Prostate gland (tissue), 2 donors: ENCODE measurements at regions not wholly inside any gene's neighbourhood (a gene's known extent, or its start where the extent isn't known, plus 50 kb on each side); places are given as distances from the start of the nearest gene placed in this dataset.

Experiments
- DNase-seq: peaks from one replicate; pipeline ENCODE4 v3.0.0-alpha.2; 2019; ENCODE audit warnings: low spot score
- H3K27ac ChIP-seq, 2 donors: fragments of 200-600 bp; sonication (generic); 2 replicates each; pipeline ENCODE4 v1.5.1; 2017 to 2019
- H3K27me3 ChIP-seq: fragments of 200-600 bp; sonication (generic); replicated peaks from 2 replicates; pipeline ENCODE4 v1.5.1; 2019; ENCODE audit not compliant: insufficient read depth
- H3K36me3 ChIP-seq, 2 donors: fragments of 200-600 bp; sonication (generic); 1 replicate in 1 of 2; 2 replicates in 1 of 2; pipeline versions ENCODE4 v1.5.1 to v1.8.1; 2017 to 2019
- H3K4me1 ChIP-seq: fragments of 200-600 bp; sonication (generic); replicated peaks from 2 replicates; pipeline ENCODE4 v1.5.1; 2019
- H3K4me3 ChIP-seq, 2 donors: fragments of 200-600 bp; sonication (generic); 2 replicates each; pipeline ENCODE4 v1.5.1; 2017 to 2019
- H3K9me3 ChIP-seq: fragments of 200-600 bp; sonication (generic); 2 replicates; pipeline ENCODE4 v1.5.1; 2017
- POLR2A ChIP-seq: fragments of 450-650 bp; IDR thresholded peaks from one replicate; pipeline ENCODE4 v1.6.1; 2016; ENCODE audit warnings: antibody characterized with exemption, mild to moderate bottlenecking
- POLR2AphosphoS5 ChIP-seq: sonication (generic); formaldehyde crosslinking; IDR thresholded peaks from one replicate; pipeline ENCODE4 v1.6.1; 2017; ENCODE audit warnings: antibody characterized with exemption
- WGBS: methylation state at CpG from one replicate; pipeline ENCODE4 v1.1.5; 2018; 5-methylcytosine and 5-hydroxymethylcytosine counted together
- intact Hi-C: fragments of 100-400 bp; cut with DNase I; formaldehyde crosslinking; loops from one replicate; pipeline ENCODE4 v1.14.2; 2022
- TF ChIP-seq, protein P1 (sequence below), 4 experiments: fragments of 200-600 bp in 2 of 4; fragments of 450-650 bp in 2 of 4; sonication (generic) in 2 of 4; IDR thresholded peaks; 1 replicate in 3 of 4; 2 replicates in 1 of 4; pipeline ENCODE4 v1.5.1; 2016 to 2019; ENCODE audit warnings: antibody characterized with exemption in 4 of 4, mild to moderate bottlenecking in 2 of 4, moderate library complexity in 2 of 4

DNA sequence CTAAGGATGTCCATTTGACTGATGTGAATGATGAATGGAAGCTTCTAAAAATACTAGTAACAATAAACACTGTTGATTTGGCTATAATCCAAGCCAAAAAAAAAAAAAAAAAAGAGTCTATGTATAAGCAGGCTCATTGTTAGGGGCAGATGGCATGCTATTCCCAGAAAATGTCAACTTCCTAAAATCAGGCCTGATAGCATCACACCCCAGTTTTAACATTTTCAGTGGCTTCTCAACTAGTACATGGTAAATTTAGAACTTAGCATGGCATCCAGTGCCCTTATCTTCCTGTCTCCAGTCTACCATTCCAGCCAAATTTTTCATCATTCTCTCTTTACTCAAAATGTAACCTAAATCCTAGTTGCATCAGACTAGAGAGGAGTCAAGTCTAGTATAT is 288.2 kb upstream of the ZNF385D start:
- Histone ChIP-seq H3K27ac (no peak overlapping the region), H3K36me3 (no peaks in the 10 kb centered on the region), H3K4me3 (no peak overlapping the region), H3K4me1 (no peaks in the 10 kb centered on the region), H3K27me3 (no peaks in the 10 kb centered on the region), H3K9me3 (no peaks in the 10 kb centered on the region)
- TF ChIP-seq POLR2A, result no peak
- TF ChIP-seq, protein P1, sequence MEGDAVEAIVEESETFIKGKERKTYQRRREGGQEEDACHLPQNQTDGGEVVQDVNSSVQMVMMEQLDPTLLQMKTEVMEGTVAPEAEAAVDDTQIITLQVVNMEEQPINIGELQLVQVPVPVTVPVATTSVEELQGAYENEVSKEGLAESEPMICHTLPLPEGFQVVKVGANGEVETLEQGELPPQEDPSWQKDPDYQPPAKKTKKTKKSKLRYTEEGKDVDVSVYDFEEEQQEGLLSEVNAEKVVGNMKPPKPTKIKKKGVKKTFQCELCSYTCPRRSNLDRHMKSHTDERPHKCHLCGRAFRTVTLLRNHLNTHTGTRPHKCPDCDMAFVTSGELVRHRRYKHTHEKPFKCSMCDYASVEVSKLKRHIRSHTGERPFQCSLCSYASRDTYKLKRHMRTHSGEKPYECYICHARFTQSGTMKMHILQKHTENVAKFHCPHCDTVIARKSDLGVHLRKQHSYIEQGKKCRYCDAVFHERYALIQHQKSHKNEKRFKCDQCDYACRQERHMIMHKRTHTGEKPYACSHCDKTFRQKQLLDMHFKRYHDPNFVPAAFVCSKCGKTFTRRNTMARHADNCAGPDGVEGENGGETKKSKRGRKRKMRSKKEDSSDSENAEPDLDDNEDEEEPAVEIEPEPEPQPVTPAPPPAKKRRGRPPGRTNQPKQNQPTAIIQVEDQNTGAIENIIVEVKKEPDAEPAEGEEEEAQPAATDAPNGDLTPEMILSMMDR (IDR thresholded peaks at IDR 0.05), result no peak
- TF ChIP-seq POLR2AphosphoS5, result no peak
- intact Hi-C loops, result no loop called here
- no peak for DNase-seq

DNA sequence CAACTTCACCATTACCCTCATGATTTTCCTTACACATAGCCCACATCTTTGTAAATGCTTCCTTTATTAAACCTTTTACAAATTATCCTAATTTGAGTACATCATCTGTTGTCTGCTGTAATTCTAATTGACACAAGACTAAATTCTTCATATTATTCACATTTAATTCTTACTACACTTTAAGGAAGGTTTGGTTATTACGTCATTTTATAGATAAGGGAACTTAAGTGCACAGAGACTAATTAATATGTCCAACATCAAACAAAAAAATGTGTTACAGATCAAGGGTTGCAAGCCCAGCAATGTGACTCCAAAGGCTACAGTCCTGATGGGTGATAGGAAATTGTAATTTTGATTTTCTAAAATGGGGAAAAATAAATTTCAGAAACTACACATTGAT is 289.1 kb upstream of the ZNF385D start:
- no peak overlapping the region for H3K27ac ChIP-seq
- WGBS, result 80% methylated on average over 1 of the region's 1 CpG
- TF ChIP-seq POLR2AphosphoS5 (no peak), POLR2A (no peak)
- TF ChIP-seq, protein P1 (IDR thresholded peaks at IDR 0.05), result no peak
- H3K4me3 ChIP-seq, result no peak overlapping the region
- DNase-seq, result no peak
- no peaks in the 10 kb centered on the region for H3K36me3 ChIP-seq
- H3K4me1 ChIP-seq, result no peaks in the 10 kb centered on the region
- no peaks in the 10 kb centered on the region for H3K9me3 ChIP-seq
- H3K27me3 ChIP-seq, result no peaks in the 10 kb centered on the region
- intact Hi-C loops, result no loop called here

DNA sequence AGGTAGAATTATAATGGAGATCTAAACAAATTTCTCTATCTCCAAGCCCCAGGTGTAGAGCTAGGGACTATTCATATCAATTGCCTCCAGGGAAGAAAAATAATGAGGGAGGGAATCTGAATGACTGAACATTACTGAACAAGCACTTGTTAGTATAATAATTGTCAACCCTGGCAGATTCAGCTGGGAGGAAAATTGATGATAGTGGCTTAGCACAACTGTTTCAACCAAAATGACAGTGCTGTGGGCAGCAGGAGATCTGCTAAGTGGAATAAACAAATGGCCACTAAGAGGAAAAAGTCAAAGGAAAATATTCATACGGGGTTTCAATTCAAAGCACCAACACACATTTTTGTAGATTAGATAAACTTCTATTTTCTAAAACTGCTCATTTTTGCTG is 294.9 kb upstream of the ZNF385D start:
- H3K9me3 ChIP-seq, result no peaks in the 10 kb centered on the region
- H3K27ac ChIP-seq, result no peak overlapping the region
- no peak for DNase-seq
- no peak for TF ChIP-seq POLR2AphosphoS5
- TF ChIP-seq, protein P1 (IDR thresholded peaks at IDR 0.05), result no peak
- TF ChIP-seq POLR2A, result no peak
- no peak overlapping the region for H3K4me3 ChIP-seq
- WGBS, result 69% methylated on average over 1 of the region's 1 CpG
- H3K27me3 ChIP-seq, result no peaks in the 10 kb centered on the region
- intact Hi-C loops, result no loop called here
- no peaks in the 10 kb centered on the region for H3K4me1 ChIP-seq
- no peaks in the 10 kb centered on the region for H3K36me3 ChIP-seq

DNA sequence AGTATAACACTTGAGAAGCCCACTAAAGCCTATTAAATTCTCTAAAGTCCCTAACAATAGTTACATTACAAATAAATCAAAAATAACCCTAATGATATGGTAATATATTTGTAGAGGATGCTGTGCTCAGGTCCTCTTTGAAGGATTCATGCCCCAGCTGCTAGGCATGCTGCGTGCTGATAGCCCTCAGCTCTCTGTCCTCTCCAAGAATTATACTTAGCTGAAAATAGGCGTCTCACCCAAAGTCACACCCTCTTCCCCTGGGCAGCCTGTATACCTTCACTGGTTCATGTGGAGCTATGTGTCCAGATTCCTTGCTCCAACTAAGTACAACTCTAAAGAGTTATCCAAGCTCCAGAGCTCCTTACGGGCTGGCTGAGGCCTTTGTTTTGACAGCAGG is 312.5 kb upstream of the ZNF385D start:
- TF ChIP-seq POLR2AphosphoS5 (no peak), POLR2A (no peak)
- TF ChIP-seq, protein P1 (IDR thresholded peaks at IDR 0.05), result no peak
- DNase-seq, result no peak
- no peaks in the 10 kb centered on the region for H3K4me1 ChIP-seq
- H3K36me3 ChIP-seq, result no peaks in the 10 kb centered on the region
- H3K9me3 ChIP-seq, result no peaks in the 10 kb centered on the region
- intact Hi-C loops, result no loop called here
- no peak overlapping the region for H3K4me3 ChIP-seq
- H3K27ac ChIP-seq, result no peak overlapping the region
- peaks cover 5% of the 10 kb centered on the region for H3K27me3 ChIP-seq
- 92% methylated on average over 3 of the region's 3 CpGs for WGBS

DNA sequence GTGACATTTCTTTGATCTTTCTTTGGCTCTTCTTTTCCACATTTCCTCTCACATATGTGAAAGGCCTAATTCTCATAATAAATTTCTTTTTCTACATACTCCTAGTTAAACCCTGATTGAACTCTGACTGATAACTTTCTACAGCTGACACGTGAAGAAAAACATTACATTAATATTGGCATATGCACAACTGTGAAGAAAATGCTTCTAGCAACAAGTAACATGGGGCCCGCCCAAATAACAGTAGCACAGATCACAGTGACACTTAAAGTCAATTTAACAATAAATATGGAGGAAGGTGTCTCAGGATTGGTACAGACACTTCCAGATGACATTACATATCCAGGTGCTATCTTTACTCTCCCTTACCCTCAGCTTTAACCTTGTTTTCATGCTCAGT is 317.6 kb upstream of the ZNF385D start:
- intact Hi-C loops, result no loop called here
- no peak for DNase-seq
- 86% methylated on average over 2 of the region's 2 CpGs for WGBS

More for the DNA sequence above, 317.6 kb upstream of the ZNF385D start:
- no peaks in the 10 kb centered on the region for H3K4me1 ChIP-seq
- no peak overlapping the region for H3K4me3 ChIP-seq
- TF ChIP-seq POLR2AphosphoS5 (no peak), POLR2A (no peak)
- TF ChIP-seq, protein P1 (IDR thresholded peaks at IDR 0.05), result no peak
- H3K27ac ChIP-seq, result no peak overlapping the region
- H3K27me3 ChIP-seq, result no peaks in the 10 kb centered on the region
- no peaks in the 10 kb centered on the region for H3K36me3 ChIP-seq
- no peaks in the 10 kb centered on the region for H3K9me3 ChIP-seq
